NCI-H2029 (cell line): ENCODE measurements at regions not wholly inside any gene's neighbourhood (a gene's known extent, or its start where the extent isn't known, plus 50 kb on each side); places are given as distances from the start of the nearest gene placed in this dataset.
"Not testable (repeated sequence)": the region's sequence is repeated elsewhere in the genome, so short reads cannot be mapped to it uniquely, and the experiment has no call there.

Source experiments
- DNase-seq: peaks from one replicate; lab custom pipeline; 2025; lab: John Stamatoyannopoulos, UW

GRCh38 chr13:90348477-90349136 lies 998.9 kb upstream of the MIR17HG start:
- not testable (repeated sequence) for DNase-seq

GRCh38 chr13:90352763-90353162 lies 994.7 kb upstream of the MIR17HG start:
- no peak for DNase-seq

GRCh38 chr13:90355162-90355751 lies 992.2 kb upstream of the MIR17HG start:
- no peak for DNase-seq

GRCh38 chr13:90360785-90361184 lies 986.7 kb upstream of the MIR17HG start:
- DNase-seq, result no peak

- no peak for DNase-seq
Measured at GRCh38 chr13:90362707-90363106, 984.8 kb upstream of the MIR17HG start.

GRCh38 chr13:90365130-90365529 lies 982.4 kb upstream of the MIR17HG start:
- no peak for DNase-seq

GRCh38 chr13:90374168-90374567 lies 973.3 kb upstream of the MIR17HG start:
- no peak for DNase-seq

- no peak for DNase-seq
Measured at GRCh38 chr13:90375851-90376250, 971.6 kb upstream of the MIR17HG start.

- no peak for DNase-seq
Measured at GRCh38 chr13:90382425-90382824, 965.1 kb upstream of the MIR17HG start.

- no peak for DNase-seq
Measured at GRCh38 chr13:90385781-90386489, 961.6 kb upstream of the MIR17HG start.

GRCh38 chr13:90388887-90389452 lies 958.5 kb upstream of the MIR17HG start:
- no peak for DNase-seq

- no peak for DNase-seq
Measured at GRCh38 chr13:90389537-90389936, 958.0 kb upstream of the MIR17HG start.

GRCh38 chr13:90393408-90393807 lies 954.1 kb upstream of the MIR17HG start:
- DNase-seq, result no peak

GRCh38 chr13:90395348-90395747 lies 952.1 kb upstream of the MIR17HG start:
- DNase-seq, result no peak

- DNase-seq, result no peak
Measured at GRCh38 chr13:90395846-90396245, 951.6 kb upstream of the MIR17HG start.

- no peak for DNase-seq
Measured at GRCh38 chr13:90396266-90396665, 951.2 kb upstream of the MIR17HG start.

GRCh38 chr13:90397503-90397902 lies 950.0 kb upstream of the MIR17HG start:
- DNase-seq, result no peak

GRCh38 chr13:90400372-90400771 lies 947.1 kb upstream of the MIR17HG start:
- DNase-seq, result no peak

- DNase-seq, result no peak
Measured at GRCh38 chr13:90401150-90401549, 946.3 kb upstream of the MIR17HG start.

- no peak for DNase-seq
Measured at GRCh38 chr13:90402102-90402501, 945.4 kb upstream of the MIR17HG start.

- DNase-seq, result no peak
Measured at GRCh38 chr13:90402613-90403012, 944.9 kb upstream of the MIR17HG start.

GRCh38 chr13:90403330-90404082 lies 944.0 kb upstream of the MIR17HG start:
- no peak for DNase-seq
